Hypothalamus (tissue), 51 donors: ENCODE measurements at regions not wholly inside any gene's neighbourhood (a gene's known extent, or its start where the extent isn't known, plus 50 kb on each side); places are given as distances from the start of the nearest gene placed in this dataset.
A peak's percentile ranks its signal among the peaks of the same experiment; 100 is the strongest.
"Not testable (repeated sequence)": the region's sequence is repeated elsewhere in the genome, so short reads cannot be mapped to it uniquely, and the experiment has no call there.

ENCODE experiments used
- DNase-seq, 51 donors: peaks; one replicate each; lab custom pipeline; 2025; lab: John Stamatoyannopoulos, UW

DNA sequence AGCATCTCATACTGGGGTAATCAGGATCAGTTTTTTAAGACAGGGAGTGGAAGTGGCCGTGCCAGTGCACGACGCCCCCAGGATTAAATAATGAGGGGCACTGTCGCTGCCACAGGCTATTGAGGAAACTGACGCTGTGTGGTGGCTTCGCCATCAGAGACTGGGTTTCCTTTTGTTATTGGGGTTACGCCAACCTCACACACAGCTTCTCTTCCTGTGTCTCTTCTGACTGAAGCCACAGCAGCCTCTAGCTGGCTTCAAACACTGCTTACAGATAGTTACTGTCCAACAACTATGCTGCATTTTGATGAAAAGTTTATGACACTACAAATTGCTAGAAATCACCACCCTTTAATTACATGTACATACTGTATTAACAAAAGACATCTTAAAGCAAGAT, 521.9 kb upstream of the SALL3 start:
- no peak for DNase-seq

DNA sequence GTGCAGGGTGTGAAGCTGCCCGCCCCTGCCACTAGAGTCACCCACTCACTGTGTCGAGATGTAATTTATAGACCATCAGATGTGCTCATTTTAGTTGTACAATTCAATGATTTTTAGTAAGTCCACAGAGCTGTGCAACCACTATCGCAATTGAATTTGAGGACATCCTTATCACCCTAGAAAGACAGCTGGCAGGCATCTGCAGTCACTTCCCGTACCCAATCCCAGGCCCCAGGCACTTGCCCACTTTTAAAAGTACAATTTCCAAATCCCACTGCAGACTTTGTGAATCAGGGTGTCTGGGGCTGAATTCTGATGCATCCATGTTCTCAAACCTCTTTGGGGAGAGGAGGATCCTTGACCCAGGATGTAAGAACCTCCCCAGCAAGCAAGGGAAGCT, 521.3 kb upstream of the SALL3 start:
- no peak for DNase-seq

- DNase-seq = no peak
Measured at GRCh38 chr18:78459668-78460067, 520.0 kb upstream of the SALL3 start.

DNA sequence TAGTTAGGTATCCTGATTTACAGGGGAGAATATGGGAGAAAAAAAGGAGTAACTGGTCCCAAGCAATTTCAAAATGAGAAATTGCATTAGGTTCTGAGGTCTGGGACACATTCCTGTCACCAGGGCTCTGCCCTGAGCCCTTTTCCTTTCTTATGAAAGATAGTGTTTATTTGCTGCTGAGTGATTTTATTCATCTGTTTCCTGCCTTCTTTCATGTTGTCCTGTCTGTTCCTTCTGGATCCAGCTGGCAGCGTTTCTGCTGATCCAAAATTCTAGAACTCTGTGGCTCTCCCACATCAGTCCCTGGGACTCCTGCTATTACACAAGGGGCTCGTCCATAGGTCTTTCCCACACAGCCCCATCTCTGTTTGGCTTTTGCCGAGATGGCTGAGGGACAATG, 519.1 kb upstream of the SALL3 start:
- DNase-seq = no peak

DNA sequence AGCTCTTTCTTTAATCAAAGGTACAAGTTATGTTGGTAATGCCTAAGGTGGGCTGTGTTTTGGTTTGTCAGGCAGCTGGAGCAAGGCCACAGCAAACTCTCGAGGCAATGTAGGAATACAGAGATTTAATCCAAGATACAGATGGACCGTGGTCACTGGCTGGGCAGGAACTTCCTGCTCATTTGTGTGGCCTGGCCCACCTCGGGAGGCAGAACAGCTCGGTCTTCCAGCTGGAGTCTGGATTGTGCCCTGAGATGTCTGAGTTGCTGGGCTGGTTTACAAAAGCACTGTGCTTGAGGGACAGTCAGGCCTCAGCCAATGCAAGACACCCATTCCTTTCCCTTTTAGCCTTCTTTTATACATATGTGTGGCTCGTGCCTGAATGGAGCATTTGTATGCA, 506.1 kb upstream of the SALL3 start:
- DNase-seq = no peak

DNA sequence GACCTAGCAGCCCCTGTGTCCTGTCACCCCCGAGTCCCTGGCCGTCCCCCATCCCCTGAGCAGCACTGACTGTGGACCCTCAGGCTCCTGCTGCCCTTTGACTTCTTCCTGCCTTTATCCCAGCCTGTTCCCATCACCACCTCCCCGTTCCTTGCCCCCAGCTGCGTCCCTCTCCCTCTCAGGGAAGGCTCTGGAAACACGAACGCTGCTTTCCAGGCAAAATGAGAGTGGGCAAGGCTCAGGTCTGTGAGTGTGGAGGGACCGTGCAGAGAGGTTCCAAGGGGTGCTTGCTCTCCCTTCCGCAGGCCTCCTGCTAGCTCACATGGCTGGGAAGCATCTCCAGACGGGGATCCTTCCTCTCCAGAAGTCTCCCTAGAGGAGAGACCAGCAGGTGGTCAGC, 501.8 kb upstream of the SALL3 start:
- no peak for DNase-seq

- DNase-seq = no peak
Measured at GRCh38 chr18:78479443-78479842, 500.2 kb upstream of the SALL3 start.

GRCh38 chr18:78480262-78481054, 499.2 kb upstream of the SALL3 start:
- DNase-seq = no peak

GRCh38 chr18:78482378-78482777, 497.2 kb upstream of the SALL3 start:
- no peak for DNase-seq

GRCh38 chr18:78487649-78488048, 492.0 kb upstream of the SALL3 start:
- DNase-seq = no peak

- no peak for DNase-seq
Measured at GRCh38 chr18:78492064-78492812, 487.4 kb upstream of the SALL3 start.

DNA sequence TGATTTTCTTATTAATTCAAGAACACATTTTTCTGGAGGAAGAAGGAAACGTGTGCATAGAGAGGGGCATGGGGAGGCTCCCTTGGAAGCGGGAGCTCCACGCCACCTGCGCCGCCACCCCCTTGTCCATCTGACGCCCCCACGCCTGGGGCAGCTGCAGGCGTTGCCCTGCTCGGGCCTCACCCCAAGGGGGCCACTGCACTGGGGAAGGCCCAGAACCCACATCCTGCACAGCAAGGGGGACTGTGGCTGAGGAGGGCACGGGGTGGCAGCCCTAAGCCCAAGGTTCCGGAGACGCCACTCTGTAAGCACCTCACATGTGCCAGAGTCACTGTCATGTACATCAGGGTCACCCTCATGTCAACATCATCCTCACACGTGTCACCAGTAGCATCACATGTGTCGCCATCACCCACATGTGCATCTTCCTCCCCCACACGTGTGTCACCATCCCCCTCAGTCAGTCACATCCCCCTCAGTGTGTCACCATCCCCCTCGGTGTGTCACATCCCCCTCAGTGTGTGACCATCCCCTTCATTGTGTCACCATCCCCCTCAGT, 486.7 kb upstream of the SALL3 start:
- DNase-seq = no peak

DNA sequence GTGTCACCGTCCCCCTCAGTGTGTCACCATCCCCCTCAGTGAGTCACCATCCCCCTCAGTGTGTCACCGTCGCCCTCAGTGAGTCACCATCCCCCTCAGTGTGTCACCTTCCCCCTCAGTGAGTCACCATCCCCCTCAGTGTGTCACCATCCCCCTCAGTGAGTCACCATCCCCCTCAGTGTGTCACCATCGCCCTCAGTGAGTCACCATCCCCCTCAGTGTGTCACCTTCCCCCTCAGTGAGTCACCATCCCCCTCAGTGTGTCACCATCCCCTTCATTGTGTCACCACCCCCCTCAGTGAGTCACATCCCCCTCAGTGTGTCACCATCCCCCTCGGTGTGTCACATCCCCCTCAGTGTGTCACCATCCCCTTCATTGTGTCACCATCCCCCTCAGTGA, 486.1 kb upstream of the SALL3 start:
- DNase-seq = not testable (repeated sequence)

GRCh38 chr18:78494204-78495085, 485.2 kb upstream of the SALL3 start:
- DNase-seq = no peak

DNA sequence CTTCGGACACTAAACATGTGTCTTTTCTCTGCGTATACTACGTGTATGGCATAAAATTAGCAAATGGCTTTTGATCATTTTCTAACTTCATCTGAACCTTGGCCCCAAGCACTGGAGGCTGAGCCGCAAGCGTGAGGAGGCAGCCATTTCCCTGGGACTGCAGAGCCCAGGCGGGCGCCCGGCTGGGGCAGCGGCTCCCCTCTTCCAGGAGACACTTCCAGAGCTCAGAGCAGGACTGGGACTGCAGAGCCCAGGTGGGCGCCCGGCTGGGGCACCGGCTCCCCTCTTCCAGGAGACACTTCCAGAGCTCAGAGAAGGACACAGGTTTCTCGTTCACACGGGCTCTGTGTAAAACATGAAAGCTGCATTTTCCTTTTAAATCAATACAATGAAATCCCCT, 484.1 kb upstream of the SALL3 start:
- DNase-seq = no peak

DNA sequence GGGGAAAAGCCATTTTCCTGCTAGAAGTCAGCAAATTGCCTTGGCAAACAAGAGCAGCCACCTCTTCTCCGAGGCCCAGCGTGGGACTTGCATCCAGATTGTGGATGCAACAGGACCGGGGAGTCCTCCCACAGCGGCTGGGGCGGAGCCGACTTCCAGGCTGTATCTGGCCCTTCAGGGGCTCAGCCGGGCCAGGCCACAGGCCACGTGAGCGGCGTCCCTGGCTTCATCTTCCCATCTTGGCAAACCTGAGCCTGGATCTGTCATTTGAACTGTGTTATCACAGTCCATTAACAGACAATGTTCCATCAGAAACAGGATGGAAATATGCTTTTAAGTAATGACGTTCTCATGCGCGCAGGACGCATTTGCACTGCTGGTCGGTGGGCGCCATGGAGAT, 483.5 kb upstream of the SALL3 start:
- no peak for DNase-seq

DNA sequence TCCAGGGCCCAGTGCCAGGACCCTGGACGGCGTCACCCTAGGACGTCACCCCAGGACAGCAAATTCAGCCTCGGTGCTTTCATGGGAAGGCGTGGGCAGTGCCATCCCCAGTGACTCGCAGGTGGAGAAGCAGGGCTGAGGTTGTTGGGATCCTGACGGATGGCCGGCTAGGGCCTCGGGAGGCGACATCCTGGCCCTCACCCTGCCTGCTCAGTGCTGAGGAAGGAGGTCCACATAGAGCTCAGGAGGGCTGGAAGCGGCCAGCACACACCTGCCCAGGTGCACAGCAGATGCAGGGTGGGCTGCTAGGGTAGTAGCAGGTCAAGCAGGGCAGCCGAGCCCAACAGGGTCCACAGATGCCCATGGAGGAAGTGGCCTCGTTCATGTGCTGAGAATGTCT, 482.0 kb upstream of the SALL3 start:
- DNase-seq = no peak

DNA sequence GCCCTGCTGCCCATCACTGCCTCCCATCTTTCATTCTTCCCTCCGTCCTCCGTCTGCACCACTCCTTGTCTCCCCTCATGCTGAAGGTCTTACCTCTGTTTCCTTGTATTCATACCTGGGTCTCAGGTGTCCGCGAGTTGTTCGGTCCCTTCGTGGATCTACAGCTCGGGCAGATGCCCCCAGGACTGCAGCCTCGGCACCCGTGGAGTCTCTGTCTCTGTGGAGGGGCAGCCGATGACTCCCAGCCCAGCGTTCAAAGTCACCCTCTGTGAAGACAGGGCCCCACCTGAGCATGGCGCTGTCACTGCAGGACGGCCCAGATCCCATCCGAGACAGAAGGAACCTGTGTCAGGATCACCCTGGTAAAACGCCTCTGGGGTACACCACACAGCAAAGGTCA, 480.0 kb upstream of the SALL3 start:
- no peak for DNase-seq

DNA sequence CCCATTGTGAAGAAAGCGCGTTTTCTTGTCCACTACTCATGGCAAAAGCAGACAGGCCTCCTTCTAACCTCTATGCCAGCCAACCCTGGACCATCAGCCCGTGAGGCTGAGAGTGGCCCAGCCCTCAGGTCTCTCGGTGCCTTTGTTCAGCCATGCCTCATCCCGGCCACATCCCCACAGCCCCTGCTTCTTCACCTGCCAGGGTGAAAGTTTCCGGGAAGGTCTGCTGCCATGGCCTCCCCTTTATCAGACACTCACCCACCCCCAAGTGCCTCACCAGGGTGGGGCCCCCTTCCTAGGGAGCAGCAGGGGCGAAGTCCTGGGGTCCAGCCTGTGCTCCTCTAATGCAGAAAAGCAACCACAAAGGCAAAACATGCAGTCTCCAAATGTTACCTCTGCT, 478.4 kb upstream of the SALL3 start:
- no peak for DNase-seq

DNA sequence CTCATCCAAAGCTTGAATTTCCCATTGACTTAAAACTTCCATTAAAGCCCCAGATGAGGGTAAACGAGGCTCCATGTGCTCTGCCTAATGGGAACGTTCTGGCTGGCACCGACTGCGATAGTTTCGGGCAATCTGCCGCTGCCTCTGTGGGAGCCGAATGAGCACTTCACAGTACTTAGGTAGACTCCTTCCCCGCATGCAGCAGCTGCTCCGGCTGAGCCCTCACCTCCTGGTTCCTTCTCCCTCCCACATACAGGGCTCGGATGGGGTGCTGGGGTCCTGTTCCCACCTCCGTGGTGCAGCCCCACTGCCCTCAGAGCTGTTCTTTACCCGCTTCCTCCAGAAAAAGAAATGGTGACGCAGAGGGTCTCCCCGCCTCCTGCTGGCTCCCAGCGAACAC, 476.5 kb upstream of the SALL3 start:
- no peak for DNase-seq

- peak in 46 of 51 donors; percentile 8 to 77 (median 44) for DNase-seq
Measured at GRCh38 chr18:78505851-78506461, 473.7 kb upstream of the SALL3 start.
